AG04450 (cell line): ENCODE measurements at regions not wholly inside any gene's neighbourhood (a gene's known extent, or its start where the extent isn't known, plus 50 kb on each side); places are given as distances from the start of the nearest gene placed in this dataset.

Experiments used
- CTCF ChIA-PET: fragments of 300-600, 350-600 bp; formaldehyde crosslinking; extraction: SDS; loops from one replicate; lab custom pipeline; 2022; ENCODE audit warnings: antibody characterized with exemption, inconsistent platforms; lab: Charles Lee
- POLR2A ChIA-PET: fragments of 350-600 bp; formaldehyde crosslinking; extraction: SDS; loops from one replicate; lab custom pipeline; 2021; ENCODE audit warnings: antibody characterized with exemption, inconsistent platforms; lab: Yijun Ruan, JAX
- DNase-seq: peaks from one replicate; pipeline ENCODE4 v3.0.0-alpha.2; 2011; ENCODE audit warnings: low read depth, low spot score
- H3K27ac ChIP-seq: one replicate; pipeline ENCODE4 v1.5.1; 2012; ENCODE audit warnings: low read depth, low read length, control low read depth
- H3K27me3 ChIP-seq: one replicate; pipeline ENCODE4 v1.6.0; 2012; ENCODE audit warnings: low read length; ENCODE audit not compliant: control insufficient read depth, insufficient read depth
- H3K4me3 ChIP-seq: 2 replicates; pipeline ENCODE4 v1.5.1; 2011; ENCODE audit warnings: mild to moderate bottlenecking, low read depth, low read length, control low read depth
- H3K9me3 ChIP-seq: 2 replicates; pipeline ENCODE4 v1.5.1; 2012; ENCODE audit warnings: low read length; ENCODE audit not compliant: control insufficient read depth, insufficient read depth
- CTCF ChIP-seq: IDR thresholded peaks from 2 replicates; pipeline ENCODE4 v1.5.1; 2011; ENCODE audit warnings: low read depth, low read length, control low read depth, inconsistent platforms

- peaks cover 37% of the 10 kb centered on the region for H3K27me3 ChIP-seq
- H3K27ac ChIP-seq: no peak overlapping the region
- POLR2A ChIA-PET: no interaction called here
- H3K4me3 ChIP-seq: no peak overlapping the region
- TF ChIP-seq CTCF: no peak
- no peak for DNase-seq
- H3K9me3 ChIP-seq: no peaks in the 10 kb centered on the region; the same call in 1 of the 2 replicates
- CTCF ChIA-PET: no interaction called here
Measured at GRCh38 chr21:36569511-36569910, 89.6 kb upstream of the CLDN14 start.

GRCh38 chr21:36571556-36571955, 91.6 kb upstream of the CLDN14 start:
- ChIA-PET CTCF (no interaction called here), POLR2A (no interaction called here)
- H3K9me3 ChIP-seq: no peaks in the 10 kb centered on the region; the same call in 1 of the 2 replicates
- no peak for TF ChIP-seq CTCF
- H3K4me3 ChIP-seq: no peak overlapping the region
- peaks cover 32% of the 10 kb centered on the region for H3K27me3 ChIP-seq
- H3K27ac ChIP-seq: no peak overlapping the region
- DNase-seq: no peak

GRCh38 chr21:36572039-36572438, 92.1 kb upstream of the CLDN14 start:
- H3K27me3 ChIP-seq: peaks cover 30% of the 10 kb centered on the region
- ChIA-PET CTCF (no interaction called here), POLR2A (no interaction called here)
- no peak for TF ChIP-seq CTCF
- no peak overlapping the region for H3K27ac ChIP-seq
- no peaks in the 10 kb centered on the region; the same call in 1 of the 2 replicates for H3K9me3 ChIP-seq
- no peak for DNase-seq
- H3K4me3 ChIP-seq: no peak overlapping the region

- TF ChIP-seq CTCF: no peak
- ChIA-PET CTCF (interaction anchor here (1.1 kb wide), 1 partner anchor 72 kb away, joined by 3 read pairs; no protein-coding TSS in a partner anchor), POLR2A (no interaction called here)
- Histone ChIP-seq H3K4me3 (no peak overlapping the region), H3K9me3 (no peaks in the 10 kb centered on the region; the same call in 1 of the 2 replicates), H3K27me3 (peaks cover 26% of the 10 kb centered on the region), H3K27ac (no peak overlapping the region)
- no peak for DNase-seq
Measured at GRCh38 chr21:36575306-36575705, 95.4 kb upstream of the CLDN14 start.

GRCh38 chr21:36576441-36576840, 96.5 kb upstream of the CLDN14 start:
- CTCF ChIA-PET: no interaction called here
- POLR2A ChIA-PET: no interaction called here
- no peak overlapping the region for H3K4me3 ChIP-seq
- no peak overlapping the region for H3K27ac ChIP-seq
- TF ChIP-seq CTCF: no peak
- no peak for DNase-seq
- peaks cover 28% of the 10 kb centered on the region for H3K27me3 ChIP-seq
- H3K9me3 ChIP-seq: no peaks in the 10 kb centered on the region; the same call in 1 of the 2 replicates
